Hepatocyte (in vitro differentiated cells): ENCODE measurements at regions not wholly inside any gene's neighbourhood (a gene's known extent, or its start where the extent isn't known, plus 50 kb on each side); places are given as distances from the start of the nearest gene placed in this dataset.

Source experiments
- CTCF ChIP-seq: fragments of 200-600 bp; sonication (generic); IDR thresholded peaks from 2 replicates; pipeline ENCODE4 v1.5.1; 2016; ENCODE audit warnings: antibody characterized with exemption, mild to moderate bottlenecking; ENCODE audit not compliant: poor library complexity
- EZH2 ChIP-seq: fragments of 200-600 bp; sonication (generic); IDR thresholded peaks from 2 replicates; pipeline ENCODE4 v1.6.1; 2016; ENCODE audit warnings: antibody characterized with exemption, mild to moderate bottlenecking, borderline replicate concordance
- EZH2phosphoT487 ChIP-seq: fragments of 200-600 bp; sonication (generic); IDR thresholded peaks from one replicate; pipeline ENCODE4 v1.6.1; 2018; ENCODE audit warnings: antibody characterized with exemption, mild to moderate bottlenecking, low read depth, moderate library complexity; ENCODE audit not compliant: unreplicated experiment, severe bottlenecking

DNA sequence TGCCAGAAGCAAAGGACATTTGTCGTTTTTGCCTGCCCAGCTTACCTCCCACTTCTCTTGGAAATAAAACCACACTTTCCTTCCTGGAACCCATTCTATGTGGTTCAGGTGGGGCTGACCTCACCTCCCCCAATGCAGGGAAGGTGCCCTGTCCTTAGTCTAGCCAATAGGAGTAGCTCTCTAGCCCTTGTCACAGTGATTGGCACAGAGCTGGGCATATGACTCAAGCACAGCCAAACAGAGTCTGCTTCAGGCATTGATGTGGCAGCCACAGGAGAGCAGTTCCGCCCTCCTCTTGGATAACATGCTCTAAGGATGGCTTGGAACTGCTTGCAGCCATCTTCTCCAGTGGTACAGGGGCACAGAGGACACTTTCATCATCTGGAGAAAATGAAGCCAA lies 134.0 kb downstream of the LRIG2 start:
- TF ChIP-seq CTCF, result no peak
- no peak for TF ChIP-seq EZH2
- no peak for TF ChIP-seq EZH2phosphoT487
